ENCODE measurements at regions not wholly inside any gene's neighbourhood (a gene's known extent, or its start where the extent isn't known, plus 50 kb on each side); places are given as distances from the start of the nearest gene placed in this dataset.
A peak's percentile ranks its signal among the peaks of the same experiment; 100 is the strongest.

GRCh38 chr2:35973132-35973736, 382.3 kb upstream of the CRIM1 start:
- POLR2A ChIA-PET (ENCODE audit: partially characterized antibody): no interaction called here
- FAIRE-seq: peak; percentile 90
- Histone ChIP-seq H3K79me1 (ENCODE audit: low read depth, low read length) (no peaks in the 10 kb centered on the region), H3K4me3 (ENCODE audit: extremely low read depth in 1 of 4, insufficient read depth in 2 of 4, low read depth in 3 of 4, low read length in 4 of 4) (no peak overlapping the region), H3K14ac (ENCODE audit: insufficient read length) (no peak overlapping the region), H3K23ac (ENCODE audit: insufficient read length) (no peak overlapping the region), H3K79me2 (ENCODE audit: control insufficient read depth in 1 of 2, insufficient read depth in 2 of 2, low read length in 2 of 2) (no peaks in the 10 kb centered on the region), H4K91ac (replicated peaks; ENCODE audit: insufficient read length, low read length) (no peak overlapping the region), H2BK5ac (ENCODE audit: low read depth, low read length) (no peak overlapping the region), H2BK20ac (ENCODE audit: low read length) (no peak overlapping the region), H4K20me1 (replicated peaks in 1 of 2; ENCODE audit: control insufficient read depth in 1 of 2, insufficient read depth in 2 of 2, low read length in 2 of 2) (no peaks in the 10 kb centered on the region), H2AK5ac (ENCODE audit: low read depth, low read length) (no peak overlapping the region), H3K27me3 (replicated peaks in 1 of 4; ENCODE audit: control insufficient read depth in 3 of 4, extremely low read depth in 1 of 4, insufficient read depth in 3 of 4, low read length in 3 of 4) (no peaks in the 10 kb centered on the region), H3K4me1 (replicated peaks in 1 of 4; ENCODE audit: control insufficient read depth in 3 of 4, insufficient read depth in 4 of 4, low read length in 3 of 4) (no peaks in the 10 kb centered on the region), H3K27ac (ENCODE audit: low read depth, low read length) (no peak overlapping the region), H2AFZ (ENCODE audit: low read length) (no peak overlapping the region; the same call in 1 of the 2 replicates), H2BK12ac (ENCODE audit: low read depth, low read length) (no peak overlapping the region), H4K8ac (ENCODE audit: extremely low read depth, insufficient read depth, low read length) (no peak overlapping the region), H3K4ac (replicated peaks; ENCODE audit: insufficient read length, low read depth, low read length) (no peak overlapping the region), H2BK15ac (ENCODE audit: low read length) (no peak overlapping the region), H3K9me3 (ENCODE audit: insufficient read depth in 2 of 2, low read depth in 1 of 2, low read length in 1 of 2) (no peaks in the 10 kb centered on the region), H3K18ac (ENCODE audit: extremely low read depth, low read length) (no peak overlapping the region), H3K56ac (replicated peaks; ENCODE audit: insufficient read length, low read depth, low read length) (no peak overlapping the region), H2BK120ac (replicated peaks; ENCODE audit: low read depth, low read length) (no peak overlapping the region), H3K36me3 (ENCODE audit: control insufficient read depth in 2 of 4, insufficient read depth in 4 of 4, low read length in 3 of 4) (no peaks in the 10 kb centered on the region), H3K4me2 (ENCODE audit: insufficient read depth in 1 of 2, low read depth in 2 of 2, low read length in 2 of 2) (no peak overlapping the region), H3K9ac (replicated peaks in 1 of 4; ENCODE audit: extremely low read depth in 1 of 4, low read depth in 3 of 4, low read length in 3 of 4) (no peak overlapping the region), H4K5ac (ENCODE audit: insufficient read length, low read depth, low read length) (no peak overlapping the region), H3K23me2 (ENCODE audit: low read depth, low read length) (no peaks in the 10 kb centered on the region)
- DNase-seq (ENCODE audit: low read depth in 1 of 2, low spot score in 2 of 2): no peak
- WGBS, 2 experiments (ENCODE audit: extremely low coverage in 1 of 2, insufficient coverage in 1 of 2, insufficient read length in 1 of 2, insufficient replicate concordance in 2 of 2, low coverage in 1 of 2, low lambda C conversion rate in 2 of 2, missing lambda C conversion rate in 1 of 2): 35% methylated on average over 1 of the region's 1 CpG; no CpG with 5 or more reads in 1 of the 2 experiments
- TF ChIP-seq SP2 (IDR thresholded peaks at IDR 0.05; ENCODE audit: low read length): no peak
- peak in 2 of 3 experiments; percentile 52 to 71; a peak in 3 of 4 replicates for TF ChIP-seq CTCF (IDR thresholded peaks at IDR 0.05; ENCODE audit: control extremely low read depth in 1 of 3, insufficient read depth in 1 of 3, low read depth in 1 of 3, low read length in 3 of 3)
- peak; percentile 81 to 87 for TF ChIP-seq RAD21 (IDR thresholded peaks at IDR 0.05 in 1 of 2, conservative IDR thresholded peaks at IDR 0.05 in 1 of 2; ENCODE audit: low read depth in 2 of 2, low read length in 2 of 2)
- CTCF ChIA-PET (ENCODE audit: partially characterized antibody): interaction anchor here (0.6 to 3.6 kb wide), 14 partner anchors 13 to 691 kb away, joined by 3 to 18 read pairs (median 4); no protein-coding TSS in a partner anchor

Data from H1 (cell line).